ENCODE measurements at regions not wholly inside any gene's neighbourhood (a gene's known extent, or its start where the extent isn't known, plus 50 kb on each side); places are given as distances from the start of the nearest gene placed in this dataset.
"Not testable (repeated sequence)": the region's sequence is repeated elsewhere in the genome, so short reads cannot be mapped to it uniquely, and the experiment has no call there.

- DNase-seq = no peak
Observed at GRCh38 chr2:147040298-147041120, 804.3 kb upstream of the ACVR2A start.

- DNase-seq = no peak
Observed at GRCh38 chr2:147037048-147037447, 807.8 kb upstream of the ACVR2A start.

- DNase-seq = no peak
Observed at GRCh38 chr2:147033044-147033443, 811.8 kb upstream of the ACVR2A start.

- no peak for DNase-seq
Observed at GRCh38 chr2:147031897-147032296, 812.9 kb upstream of the ACVR2A start.

GRCh38 chr2:147030966-147031720, 813.7 kb upstream of the ACVR2A start:
- no peak for DNase-seq

- DNase-seq = no peak
Observed at GRCh38 chr2:147027436-147027835, 817.4 kb upstream of the ACVR2A start.

- DNase-seq = no peak
Observed at GRCh38 chr2:147026664-147027295, 818.0 kb upstream of the ACVR2A start.

- no peak for DNase-seq
Observed at GRCh38 chr2:147025646-147026585, 818.9 kb upstream of the ACVR2A start.

GRCh38 chr2:147019311-147019710, 825.5 kb upstream of the ACVR2A start:
- no peak for DNase-seq

- no peak for DNase-seq
Observed at GRCh38 chr2:147017951-147018645, 826.7 kb upstream of the ACVR2A start.

GRCh38 chr2:147016181-147016580, 828.6 kb upstream of the ACVR2A start:
- DNase-seq = no peak

GRCh38 chr2:147015591-147015990, 829.2 kb upstream of the ACVR2A start:
- DNase-seq = no peak

GRCh38 chr2:147013696-147014392, 831.0 kb upstream of the ACVR2A start:
- no peak for DNase-seq

GRCh38 chr2:147008481-147008880, 836.3 kb upstream of the ACVR2A start:
- no peak for DNase-seq

- no peak for DNase-seq
Observed at GRCh38 chr2:147006736-147007141, 838.1 kb upstream of the ACVR2A start.

- no peak for DNase-seq
Observed at GRCh38 chr2:147003081-147003480, 841.7 kb upstream of the ACVR2A start.

- DNase-seq = no peak
Observed at GRCh38 chr2:147002256-147002655, 842.6 kb upstream of the ACVR2A start.

- DNase-seq = no peak
Observed at GRCh38 chr2:147001061-147001460, 843.8 kb upstream of the ACVR2A start.

GRCh38 chr2:147000151-147000550, 844.7 kb upstream of the ACVR2A start:
- DNase-seq = not testable (repeated sequence)

GRCh38 chr2:146997945-146998344, 846.9 kb upstream of the ACVR2A start:
- no peak for DNase-seq

- no peak for DNase-seq
Observed at GRCh38 chr2:146997488-146997887, 847.3 kb upstream of the ACVR2A start.

Measured in NCI-H146 (cell line).